IMR-90 (cell line): ENCODE measurements at regions not wholly inside any gene's neighbourhood (a gene's known extent, or its start where the extent isn't known, plus 50 kb on each side); places are given as distances from the start of the nearest gene placed in this dataset.

Experiments used
- ATAC-seq: fragments of 200-7000 bp; cut with Tn5 transposase; 2 replicates; pipeline ENCODE4 v1.9.1; 2020; ENCODE audit warnings: low read depth, mild to moderate bottlenecking, moderate library complexity
- BruUV-seq: library from RNA; stranded (reverse); fragments of 400-500 nt; replicated peaks from 2 replicates; lab custom pipeline; 2021; lab: Mats Ljungman, UMichigan
- CTCF ChIA-PET: fragments of 300-600 bp; formaldehyde crosslinking; extraction: SDS; loops from one replicate; lab custom pipeline; 2021; ENCODE audit warnings: antibody characterized with exemption; lab: Yijun Ruan, JAX
- POLR2A ChIA-PET: fragments of 300-600 bp; sonication (Branson Sonifier 250); formaldehyde crosslinking; loops from one replicate; lab custom pipeline; 2022; ENCODE audit warnings: antibody characterized with exemption; ENCODE audit not compliant: unreplicated experiment; lab: Charles Lee
- DNase-seq: peaks from one replicate; pipeline ENCODE4 v3.0.0; 2013
- H2AFZ ChIP-seq: replicated peaks from 2 replicates; pipeline ENCODE3; 2013; ENCODE audit warnings: low read length, mild to moderate bottlenecking; ENCODE audit not compliant: poor library complexity
- H2AK5ac ChIP-seq: 2 replicates; pipeline ENCODE4 v1.6.1; 2013; ENCODE audit warnings: low read depth, low read length, inconsistent platforms
- H2AK9ac ChIP-seq: replicated peaks from 2 replicates; pipeline ENCODE3; 2013; ENCODE audit warnings: mild to moderate bottlenecking, low read depth, low read length, moderate library complexity; ENCODE audit not compliant: poor library complexity
- H2BK120ac ChIP-seq: 2 replicates; pipeline ENCODE4 v1.6.1; 2013; ENCODE audit warnings: low read depth, low read length, inconsistent platforms
- H2BK15ac ChIP-seq: 3 replicates; pipeline ENCODE4 v1.6.1; 2013; ENCODE audit warnings: low read depth, low read length, inconsistent platforms
- H2BK20ac ChIP-seq: 2 replicates; pipeline ENCODE4 v1.6.1; 2013; ENCODE audit warnings: low read depth, mild to moderate bottlenecking, inconsistent platforms, low read length, moderate library complexity
- H2BK5ac ChIP-seq: 2 replicates; pipeline ENCODE4 v1.6.1; 2013; ENCODE audit warnings: mild to moderate bottlenecking, low read depth, low read length, inconsistent platforms; ENCODE audit not compliant: poor library complexity, severe bottlenecking
- H3K14ac ChIP-seq: replicated peaks from 2 replicates; pipeline ENCODE4 v1.6.1; 2013; ENCODE audit warnings: low read depth, low read length, inconsistent platforms
- H3K18ac ChIP-seq: 2 replicates; pipeline ENCODE4 v1.6.1; 2013; ENCODE audit warnings: low read depth, low read length, control low read depth
- H3K23ac ChIP-seq: 2 replicates; pipeline ENCODE4 v1.6.1; 2013; ENCODE audit warnings: low read depth, low read length, inconsistent platforms
- H3K27ac ChIP-seq: 2 replicates; pipeline ENCODE4 v1.5.1; 2013; ENCODE audit warnings: mild to moderate bottlenecking, control low read depth, low read length; ENCODE audit not compliant: insufficient read depth
- H3K27me3 ChIP-seq: 2 replicates; pipeline ENCODE4 v1.6.1; 2013; ENCODE audit warnings: low read length; ENCODE audit not compliant: control insufficient read depth, insufficient read depth
- H3K36me3 ChIP-seq: 2 replicates; pipeline ENCODE4 v1.6.1; 2013; ENCODE audit warnings: low read length, mixed read lengths; ENCODE audit not compliant: control insufficient read depth, insufficient read depth
- H3K4ac ChIP-seq: 2 replicates; pipeline ENCODE4 v1.6.1; 2013; ENCODE audit warnings: low read depth, low read length, inconsistent platforms
- H3K4me1 ChIP-seq: 2 replicates; pipeline ENCODE4 v1.6.1; 2013; ENCODE audit warnings: low read length, mixed read lengths; ENCODE audit not compliant: control insufficient read depth, insufficient read depth
- H3K4me2 ChIP-seq: 2 replicates; pipeline ENCODE4 v1.6.1; 2013; ENCODE audit warnings: low read depth, mild to moderate bottlenecking, control low read depth, low read length, moderate library complexity
- H3K4me3 ChIP-seq: 2 replicates; pipeline ENCODE4 v1.5.1; 2013; ENCODE audit warnings: low read depth, mild to moderate bottlenecking, control low read depth, low read length, moderate library complexity; ENCODE audit not compliant: insufficient read depth
- H3K56ac ChIP-seq: 2 replicates; pipeline ENCODE4 v1.6.1; 2013; ENCODE audit warnings: low read length, inconsistent platforms; ENCODE audit not compliant: insufficient read depth; ENCODE audit errors: extremely low read depth
- H3K79me1 ChIP-seq, 2 experiments: 2 replicates each; pipeline ENCODE4 v1.6.1; 2013; ENCODE audit warnings: low read length in 2 of 2, inconsistent platforms in 1 of 2, low read depth in 1 of 2
- H3K9ac ChIP-seq: 2 replicates; pipeline ENCODE4 v1.6.1; 2013; ENCODE audit warnings: low read depth, low read length, control low read depth
- H3K9me1 ChIP-seq: 2 replicates; pipeline ENCODE4 v1.6.1; 2013; ENCODE audit warnings: low read length, inconsistent platforms; ENCODE audit not compliant: insufficient read depth
- H3K9me3 ChIP-seq: 2 replicates; pipeline ENCODE4 v1.6.1; 2013; ENCODE audit warnings: low read length; ENCODE audit not compliant: control insufficient read depth, insufficient read depth
- H4K20me1 ChIP-seq: 2 replicates; pipeline ENCODE4 v1.6.1; 2013; ENCODE audit warnings: low read length, inconsistent platforms; ENCODE audit not compliant: insufficient read depth
- H4K5ac ChIP-seq: 2 replicates; pipeline ENCODE4 v1.6.1; 2013; ENCODE audit warnings: mild to moderate bottlenecking, low read depth, low read length, control low read depth
- H4K8ac ChIP-seq, 2 experiments: 2 replicates each; pipeline ENCODE4 v1.6.1; 2013; ENCODE audit warnings: low read depth in 2 of 2, low read length in 2 of 2, control low read depth in 1 of 2, inconsistent platforms in 1 of 2
- H4K91ac ChIP-seq: 2 replicates; pipeline ENCODE4 v1.6.1; 2013; ENCODE audit warnings: low read depth, low read length, inconsistent platforms; ENCODE audit not compliant: insufficient read depth
- CTCF ChIP-seq: conservative IDR thresholded peaks from 2 replicates; pipeline ENCODE4 v1.5.1; 2012; ENCODE audit warnings: mild to moderate bottlenecking, low read depth, low read length, improper control_type of control experiment
- MXI1 ChIP-seq: IDR thresholded peaks from 2 replicates; pipeline ENCODE4 v1.6.1; 2012; ENCODE audit warnings: low read depth, mild to moderate bottlenecking, low read length, moderate library complexity, borderline replicate concordance
- RAD21 ChIP-seq: IDR thresholded peaks from 2 replicates; pipeline ENCODE4 v1.6.1; 2012; ENCODE audit warnings: low read length, improper control_type of control experiment
- RCOR1 ChIP-seq: IDR thresholded peaks from 2 replicates; pipeline ENCODE4 v1.6.1; 2012; ENCODE audit warnings: mild to moderate bottlenecking, low read length, improper control_type of control experiment; ENCODE audit not compliant: insufficient replicate concordance
- WGBS, 2 experiments: methylation state at CpG; one replicate each; pipeline versions ENCODE4 v1.1.5 to v1.1.7; 2013; ENCODE audit warnings: missing lambda C conversion rate in 2 of 2; ENCODE audit not compliant: insufficient read length in 1 of 2; ENCODE audit errors: extremely low coverage in 2 of 2; 5-methylcytosine and 5-hydroxymethylcytosine counted together
- dilution Hi-C: fragments of 300-500 bp; cut with HindIII; formaldehyde crosslinking; loops from one replicate; pipeline ENCODE4 v1.14.3; 2018; ENCODE audit warnings: low sequenced_read_pairs; ENCODE audit not compliant: unreplicated experiment
- in situ Hi-C: fragments of 300-500 bp; cut with MboI; formaldehyde crosslinking; loops from 3 replicates; pipeline ENCODE4 v1.14.3; 2019; ENCODE audit warnings: low sequenced_read_pairs, inconsistent platforms, mixed read lengths
- intact Hi-C: fragments of 100-400 bp; cut with micrococcal nuclease; formaldehyde crosslinking; loops from 2 replicates; pipeline ENCODE4 v1.10.0; 2022
- TF ChIP-seq, protein P1 (sequence below): fragments of 150-350 bp; IDR thresholded peaks from 2 replicates; pipeline ENCODE4 v1.6.1; 2016; ENCODE audit warnings: low read depth, mild to moderate bottlenecking, low read length, moderate library complexity, borderline replicate concordance

DNA sequence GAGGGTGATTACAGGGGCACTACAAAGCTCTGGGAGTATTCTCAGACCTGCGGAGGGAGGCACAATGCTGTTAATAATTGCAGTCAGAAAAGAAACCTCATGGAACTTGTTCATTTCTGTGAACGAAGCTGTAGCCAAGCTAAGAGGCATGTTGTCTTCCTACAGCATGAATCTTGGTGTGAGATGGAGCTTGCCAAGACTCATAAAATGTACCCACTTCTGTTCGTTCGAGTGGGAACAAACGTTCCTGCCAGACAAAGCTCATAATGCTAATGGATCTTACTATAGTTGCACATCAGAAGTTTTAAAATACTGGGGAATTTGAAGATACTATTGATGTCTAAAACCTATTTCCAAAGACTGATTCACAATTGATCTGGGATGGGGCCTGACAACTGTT lies 489.1 kb downstream of the ZEB2 start:
- H3K56ac ChIP-seq, result no peak overlapping the region
- no peaks in the 10 kb centered on the region for H3K9me1 ChIP-seq
- no peak overlapping the region for H3K4me3 ChIP-seq
- H3K23ac ChIP-seq, result no peak overlapping the region
- ATAC-seq, result no peak
- no peaks in the 10 kb centered on the region for H3K36me3 ChIP-seq
- no peak overlapping the region for H4K5ac ChIP-seq
- H3K79me1 ChIP-seq, result no peaks in the 10 kb centered on the region
- no peak overlapping the region for H3K4me2 ChIP-seq
- no peaks in the 10 kb centered on the region for H3K27me3 ChIP-seq
- dilution Hi-C loops, result no loop called here
- ChIA-PET CTCF (no interaction called here), POLR2A (no interaction called here)
- H3K14ac ChIP-seq, result no peak overlapping the region
- no peak overlapping the region for H3K4ac ChIP-seq
- no peak overlapping the region for H2AFZ ChIP-seq
- H3K4me1 ChIP-seq, result no peaks in the 10 kb centered on the region
- no peaks in the 10 kb centered on the region for H3K9me3 ChIP-seq
- TF ChIP-seq, protein P1, sequence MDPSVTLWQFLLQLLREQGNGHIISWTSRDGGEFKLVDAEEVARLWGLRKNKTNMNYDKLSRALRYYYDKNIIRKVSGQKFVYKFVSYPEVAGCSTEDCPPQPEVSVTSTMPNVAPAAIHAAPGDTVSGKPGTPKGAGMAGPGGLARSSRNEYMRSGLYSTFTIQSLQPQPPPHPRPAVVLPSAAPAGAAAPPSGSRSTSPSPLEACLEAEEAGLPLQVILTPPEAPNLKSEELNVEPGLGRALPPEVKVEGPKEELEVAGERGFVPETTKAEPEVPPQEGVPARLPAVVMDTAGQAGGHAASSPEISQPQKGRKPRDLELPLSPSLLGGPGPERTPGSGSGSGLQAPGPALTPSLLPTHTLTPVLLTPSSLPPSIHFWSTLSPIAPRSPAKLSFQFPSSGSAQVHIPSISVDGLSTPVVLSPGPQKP, result no peak
- TF ChIP-seq CTCF (no peak), RCOR1 (no peak), MXI1 (no peak), RAD21 (no peak)
- in situ Hi-C loops, result no loop called here
- no peaks in the 10 kb centered on the region for H4K20me1 ChIP-seq
- H3K9ac ChIP-seq, result no peak overlapping the region
- no peak overlapping the region for H3K18ac ChIP-seq
- H2BK20ac ChIP-seq, result no peak overlapping the region
- no peak overlapping the region for H3K27ac ChIP-seq
- no CpG with 5 or more reads among the region's 5 CpGs for WGBS, 2 experiments
- intact Hi-C loops, result no loop called here
- H2BK120ac ChIP-seq, result no peak overlapping the region
- no TSS peak for BruUV-seq
- H2BK5ac ChIP-seq, result no peak overlapping the region
- H2AK9ac ChIP-seq, result no peak overlapping the region
- H2BK15ac ChIP-seq, result no peak overlapping the region
- H4K91ac ChIP-seq, result no peak overlapping the region
- H2AK5ac ChIP-seq, result no peak overlapping the region
- DNase-seq, result no peak
- H4K8ac ChIP-seq, result no peak overlapping the region
